Kasumi-1 (cell line): ENCODE measurements at regions not wholly inside any gene's neighbourhood (a gene's known extent, or its start where the extent isn't known, plus 50 kb on each side); places are given as distances from the start of the nearest gene placed in this dataset.

Experiments used
- DNase-seq, 2 experiments: peaks; one replicate each; lab custom pipeline; 2025; lab: John Stamatoyannopoulos, UW

- DNase-seq = no peak
Measured at GRCh38 chr5:4124221-4124970, 528.8 kb downstream of the IRX1 start.

DNA sequence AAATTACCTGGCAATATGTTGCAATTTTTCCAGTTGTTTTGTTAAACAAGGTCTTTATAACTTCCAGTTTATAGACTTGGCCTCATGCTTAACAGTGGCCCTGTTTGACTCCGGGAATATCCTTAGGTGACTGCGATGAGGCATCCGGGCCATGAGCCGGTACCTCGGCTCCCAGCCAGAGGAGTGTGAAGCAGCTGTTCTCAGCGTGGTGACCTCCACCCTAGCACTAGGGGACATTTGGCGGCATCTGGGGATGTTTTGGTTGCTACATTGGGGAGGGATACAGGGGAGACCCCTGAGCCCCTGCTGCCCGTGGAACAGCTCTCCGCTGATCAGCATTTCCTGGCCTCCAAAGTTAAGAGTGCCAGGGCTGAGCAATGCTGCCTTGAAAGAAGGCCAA is 533.4 kb downstream of the IRX1 start:
- DNase-seq = no peak

- DNase-seq = no peak
Measured at GRCh38 chr5:4129523-4129922, 533.9 kb downstream of the IRX1 start.

DNA sequence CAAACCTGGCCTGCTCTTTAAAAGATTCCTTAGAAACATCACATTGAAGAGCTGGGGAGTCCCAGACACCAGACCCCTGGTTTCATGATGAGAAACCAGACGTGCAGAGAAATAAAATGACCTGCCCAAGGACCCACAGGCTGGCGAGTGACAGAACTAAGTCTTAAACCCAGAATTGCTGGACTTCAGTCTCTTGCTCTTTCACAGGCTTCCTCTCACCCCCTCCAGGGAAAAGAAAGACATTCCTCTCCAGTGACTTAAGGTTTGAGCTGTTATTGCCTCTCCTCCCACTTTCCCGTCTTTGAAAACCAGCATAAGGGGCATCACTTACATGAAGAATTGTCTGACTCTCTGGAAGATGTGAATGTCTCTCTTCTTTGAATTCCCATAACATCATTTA is 535.2 kb downstream of the IRX1 start:
- no peak for DNase-seq

- DNase-seq = no peak
Measured at GRCh38 chr5:4137781-4138180, 542.1 kb downstream of the IRX1 start.

DNA sequence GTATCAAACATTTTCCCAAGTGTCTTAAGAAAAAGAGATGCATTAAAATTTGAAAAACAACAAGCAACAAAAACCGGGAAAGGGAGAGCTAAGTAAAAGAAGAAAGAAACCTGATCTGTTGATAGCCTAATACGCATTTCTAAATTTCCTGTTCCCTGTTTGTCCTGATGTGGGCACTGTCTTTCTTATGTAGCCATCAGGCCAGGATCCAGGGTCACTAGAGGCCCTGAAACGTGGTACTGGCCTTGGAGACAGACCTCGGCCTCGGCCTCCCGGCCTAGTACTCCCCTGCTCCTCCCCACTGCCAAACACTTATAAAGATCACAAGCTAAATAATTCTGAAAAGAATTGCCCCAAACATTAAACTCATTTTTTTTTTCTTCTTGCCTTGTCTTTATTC is 547.2 kb downstream of the IRX1 start:
- no peak for DNase-seq

- no peak for DNase-seq
Measured at GRCh38 chr5:4144411-4145007, 548.9 kb downstream of the IRX1 start.

DNA sequence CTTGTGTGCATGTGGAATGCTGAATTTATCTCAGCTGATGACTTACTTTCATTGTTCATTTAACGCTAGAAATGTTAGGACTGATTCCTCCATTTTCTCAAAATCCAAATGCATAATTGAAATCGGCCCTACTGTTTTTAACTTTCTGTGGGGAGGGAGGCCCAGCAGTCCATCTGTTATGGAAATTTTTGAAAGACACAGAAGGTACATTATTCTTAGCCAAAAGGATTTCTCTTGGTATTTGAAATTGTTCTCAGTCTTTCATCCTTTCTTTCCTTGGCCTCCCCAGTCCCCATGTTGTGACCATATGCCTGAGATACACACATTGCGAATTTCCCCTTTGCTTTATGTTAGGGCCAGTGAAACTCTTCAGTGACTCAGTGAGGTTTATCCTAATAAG is 549.9 kb downstream of the IRX1 start:
- DNase-seq = no peak

GRCh38 chr5:4148009-4148408 is 552.4 kb downstream of the IRX1 start:
- no peak for DNase-seq

DNA sequence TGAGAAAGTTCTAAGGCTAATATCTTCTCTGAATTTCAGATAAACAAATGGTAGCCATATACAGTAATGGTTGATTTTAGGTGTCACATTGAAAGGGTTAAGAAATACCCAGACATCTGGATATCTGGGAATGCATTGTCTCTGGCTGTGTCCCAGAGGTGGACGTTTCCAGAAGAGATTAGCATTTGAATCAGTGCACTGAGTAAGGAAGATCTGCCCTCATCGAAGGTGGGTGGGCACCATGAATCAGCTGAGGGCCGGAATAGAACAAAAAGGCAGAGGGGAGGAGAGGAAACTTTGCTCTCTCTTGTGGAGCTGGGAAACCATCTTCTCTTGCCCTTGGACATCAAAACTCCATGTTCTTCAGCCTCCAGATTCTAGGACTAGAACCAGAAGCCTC is 554.4 kb downstream of the IRX1 start:
- no peak for DNase-seq

GRCh38 chr5:4156153-4156552 is 560.5 kb downstream of the IRX1 start:
- DNase-seq = no peak

- DNase-seq = no peak
Measured at GRCh38 chr5:4156889-4157288, 561.3 kb downstream of the IRX1 start.

GRCh38 chr5:4158750-4159447 is 563.3 kb downstream of the IRX1 start:
- no peak for DNase-seq

DNA sequence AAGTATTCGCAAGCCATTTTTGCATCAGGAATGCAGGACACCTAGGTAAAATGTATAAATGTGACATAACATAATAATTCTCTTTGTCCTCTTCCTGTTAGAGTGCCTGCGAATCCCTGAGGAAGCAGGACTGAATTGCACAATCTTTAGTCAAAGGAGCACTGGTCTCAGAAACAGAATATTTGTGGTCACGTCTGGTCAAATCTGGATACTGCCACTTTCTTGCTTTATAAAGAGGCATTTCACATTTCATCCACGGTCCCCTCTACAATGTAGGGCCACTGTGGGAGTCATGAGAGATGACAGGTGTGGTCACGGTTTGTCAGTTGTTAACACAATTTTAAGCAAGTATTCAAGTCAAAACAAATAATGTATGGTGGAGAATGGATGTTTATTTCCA is 564.0 kb downstream of the IRX1 start:
- DNase-seq = no peak

DNA sequence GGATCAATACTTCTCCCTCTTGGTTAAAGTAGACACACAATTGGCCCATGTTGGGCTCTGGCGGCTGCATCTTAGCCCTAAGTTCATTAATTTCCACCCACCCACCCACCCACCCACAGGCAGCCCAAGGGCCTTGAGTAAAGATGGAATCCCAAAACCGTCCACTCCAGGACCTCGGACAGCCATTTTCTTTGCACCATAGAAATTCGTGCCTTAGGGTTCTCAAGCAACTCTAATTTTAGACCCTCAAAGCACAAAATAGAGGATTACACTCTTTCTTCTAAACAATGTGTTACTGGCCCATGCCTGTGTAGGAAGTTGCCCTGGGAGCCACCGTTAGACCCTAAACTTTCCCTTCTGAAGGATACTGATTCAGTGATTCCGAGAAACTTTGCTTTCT is 568.5 kb downstream of the IRX1 start:
- DNase-seq = no peak

DNA sequence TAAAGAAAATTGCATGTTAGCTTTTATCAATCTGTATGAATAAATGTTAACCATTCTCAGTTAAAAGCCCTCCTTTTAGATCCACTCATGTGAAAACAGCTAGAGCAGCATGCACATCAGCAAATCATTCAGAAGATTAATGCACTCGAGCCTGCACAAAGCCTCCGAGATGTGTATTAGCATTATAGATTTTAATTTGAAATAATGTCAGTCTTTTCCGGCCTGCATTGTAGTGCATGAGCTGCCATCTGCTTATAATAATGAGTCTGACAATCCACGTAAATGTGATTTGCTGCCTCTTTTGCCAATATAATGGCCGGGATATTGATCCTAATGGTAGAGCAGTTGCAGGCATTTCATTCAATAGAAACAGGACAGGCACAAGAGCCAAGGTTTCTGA is 585.1 kb downstream of the IRX1 start:
- DNase-seq = no peak

DNA sequence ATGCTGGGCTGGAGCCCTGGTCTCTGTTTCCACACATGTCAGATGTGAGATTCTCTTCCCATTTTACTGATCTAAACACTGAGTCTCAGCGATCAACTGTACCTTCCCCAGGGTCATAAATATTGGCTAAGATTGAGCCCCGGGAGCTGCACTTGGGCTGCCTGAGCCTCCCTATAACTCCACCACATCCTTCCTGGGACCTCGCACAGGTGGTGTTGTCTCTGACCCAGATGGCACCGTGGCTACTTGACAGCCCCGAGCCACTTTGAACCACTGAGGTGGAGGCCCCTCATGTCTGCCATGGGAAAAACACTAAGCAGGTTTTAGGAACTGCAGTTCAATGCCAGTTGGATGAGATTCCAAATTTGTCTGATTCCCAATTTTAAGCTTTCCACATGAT is 586.5 kb downstream of the IRX1 start:
- no peak for DNase-seq

- DNase-seq = no peak
Measured at GRCh38 chr5:4185127-4185526, 589.5 kb downstream of the IRX1 start.

GRCh38 chr5:4188704-4189103 is 593.1 kb downstream of the IRX1 start:
- DNase-seq = no peak

GRCh38 chr5:4189317-4189716 is 593.7 kb downstream of the IRX1 start:
- peak in 1 of 2 experiments; percentile 8 for DNase-seq

- DNase-seq = no peak
Measured at GRCh38 chr5:4191041-4191440, 595.4 kb downstream of the IRX1 start.

DNA sequence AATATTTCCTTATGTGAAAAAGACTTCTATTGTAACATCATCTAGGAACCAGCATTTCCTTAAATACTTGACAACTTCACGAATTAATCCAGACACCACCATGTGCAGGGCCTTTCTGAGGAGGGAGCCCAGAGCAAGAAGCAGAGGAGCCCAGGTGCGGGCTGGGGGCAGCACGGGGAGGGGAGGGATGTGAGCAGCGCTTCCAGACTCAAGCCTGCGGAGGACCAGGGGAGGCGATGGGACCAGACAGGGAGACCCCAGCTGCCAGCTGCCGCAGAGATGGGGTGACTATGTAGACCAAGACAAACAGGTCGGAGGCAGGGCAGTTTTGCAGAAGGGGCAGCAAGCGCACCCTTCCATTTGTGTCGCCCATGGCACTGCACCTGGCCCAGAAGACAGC is 596.1 kb downstream of the IRX1 start:
- DNase-seq = no peak

- no peak for DNase-seq
Measured at GRCh38 chr5:4192111-4192510, 596.5 kb downstream of the IRX1 start.
